H1 (cell line): ENCODE measurements at regions not wholly inside any gene's neighbourhood (a gene's known extent, or its start where the extent isn't known, plus 50 kb on each side); places are given as distances from the start of the nearest gene placed in this dataset.

Source experiments
- CTCF ChIA-PET: fragments of 300-600 bp; sonication (Branson Sonifier 250); formaldehyde crosslinking; loops from one replicate; lab custom pipeline; 2021; ENCODE audit not compliant: partially characterized antibody; lab: Charles Lee
- POLR2A ChIA-PET: fragments of 300-600 bp; sonication (Branson Sonifier 250); formaldehyde crosslinking; loops from one replicate; lab custom pipeline; 2021; ENCODE audit warnings: inconsistent platforms; ENCODE audit not compliant: partially characterized antibody; lab: Charles Lee
- DNase-seq, 2 experiments: peaks; one replicate each; pipeline versions ENCODE4 v3.0.0 to v3.0.0-alpha.2; 2010 to 2022; ENCODE audit warnings: low spot score in 2 of 2, low read depth in 1 of 2, mixed read lengths in 1 of 2
- FAIRE-seq: peaks from 2 replicates; lab custom pipeline; 2011; peaks lifted over from hg19 to GRCh38; lab: Jason Lieb, UNC
- H2AFZ ChIP-seq: 2 replicates; pipeline ENCODE4 v1.8.1; 2012; ENCODE audit warnings: low read length, inconsistent platforms
- H2AK5ac ChIP-seq: 2 replicates; pipeline ENCODE4 v1.6.1; 2013; ENCODE audit warnings: low read depth, low read length
- H2BK120ac ChIP-seq: replicated peaks from 2 replicates; pipeline ENCODE3; 2013; ENCODE audit warnings: low read depth, low read length, inconsistent platforms
- H2BK12ac ChIP-seq: 2 replicates; pipeline ENCODE4 v1.6.1; 2013; ENCODE audit warnings: low read depth, low read length
- H2BK15ac ChIP-seq: 2 replicates; pipeline ENCODE4 v1.6.1; 2013; ENCODE audit warnings: low read length
- H2BK20ac ChIP-seq: 2 replicates; pipeline ENCODE4 v1.6.1; 2013; ENCODE audit warnings: low read length
- H2BK5ac ChIP-seq: 2 replicates; pipeline ENCODE4 v1.6.1; 2013; ENCODE audit warnings: low read depth, low read length
- H3K14ac ChIP-seq: 2 replicates; pipeline ENCODE4 v1.6.1; 2013; ENCODE audit warnings: inconsistent platforms; ENCODE audit not compliant: insufficient read length
- H3K18ac ChIP-seq: 2 replicates; pipeline ENCODE4 v1.6.1; 2013; ENCODE audit warnings: low read length; ENCODE audit errors: extremely low read depth
- H3K23ac ChIP-seq: 2 replicates; pipeline ENCODE4 v1.6.1; 2013; ENCODE audit warnings: inconsistent platforms; ENCODE audit not compliant: insufficient read length
- H3K23me2 ChIP-seq: 2 replicates; pipeline ENCODE4 v1.6.1; 2013; ENCODE audit warnings: low read depth, low read length
- H3K27ac ChIP-seq: 2 replicates; pipeline ENCODE4 v1.6.1; 2011; ENCODE audit warnings: low read depth, low read length, inconsistent platforms
- H3K27me3 ChIP-seq, 4 experiments: replicated peaks in 1 of 4; 1 replicate in 1 of 4; 2 replicates in 3 of 4; pipeline versions ENCODE4 v1.6.1 to v1.8.1; 2011 to 2013; ENCODE audit warnings: low read length in 3 of 4, mild to moderate bottlenecking in 3 of 4, inconsistent platforms in 2 of 4, mixed read lengths in 2 of 4, moderate library complexity in 1 of 4; ENCODE audit not compliant: control insufficient read depth in 3 of 4, insufficient read depth in 3 of 4; ENCODE audit errors: extremely low read depth in 1 of 4
- H3K36me3 ChIP-seq, 4 experiments: 2 replicates each; pipeline versions ENCODE4 v1.6.1 to v1.8.1; 2011 to 2013; ENCODE audit warnings: mild to moderate bottlenecking in 4 of 4, low read length in 3 of 4, moderate library complexity in 2 of 4, control low read depth in 1 of 4, inconsistent platforms in 1 of 4; ENCODE audit not compliant: insufficient read depth in 4 of 4, control insufficient read depth in 2 of 4
- H3K4ac ChIP-seq: replicated peaks from 2 replicates; pipeline ENCODE3; 2013; ENCODE audit warnings: low read length, low read depth, mixed read lengths, inconsistent platforms; ENCODE audit not compliant: insufficient read length
- H3K4me1 ChIP-seq, 4 experiments: replicated peaks in 1 of 4; 1 replicate in 1 of 4; 2 replicates in 3 of 4; pipeline versions ENCODE4 v1.6.1 to v1.8.1; 2011 to 2013; ENCODE audit warnings: low read length in 3 of 4, inconsistent platforms in 2 of 4, mixed read lengths in 1 of 4; ENCODE audit not compliant: insufficient read depth in 4 of 4, control insufficient read depth in 3 of 4
- H3K4me2 ChIP-seq, 2 experiments: 2 replicates each; pipeline versions ENCODE4 v1.6.1 to v1.8.1; 2011 to 2013; ENCODE audit warnings: low read depth in 2 of 2, low read length in 2 of 2, control low read depth in 1 of 2, inconsistent platforms in 1 of 2, mild to moderate bottlenecking in 1 of 2; ENCODE audit not compliant: insufficient read depth in 1 of 2
- H3K4me3 ChIP-seq, 4 experiments: fragments of 200-600, 300-600 bp in 1 of 4; sonication (generic), shearing (Covaris generic), sonication (Bioruptor Twin) in 1 of 4; 2 replicates each; pipeline versions ENCODE4 v1.5.1 to v1.8.1; 2011 to 2016; ENCODE audit warnings: low read length in 4 of 4, low read depth in 3 of 4, control low read depth in 2 of 4, inconsistent platforms in 2 of 4, mild to moderate bottlenecking in 2 of 4, mixed read lengths in 1 of 4, moderate library complexity in 1 of 4; ENCODE audit not compliant: insufficient read depth in 2 of 4; ENCODE audit errors: extremely low read depth in 1 of 4
- H3K56ac ChIP-seq: replicated peaks from 2 replicates; pipeline ENCODE3; 2013; ENCODE audit warnings: low read depth, mild to moderate bottlenecking, mixed read lengths, low read length, inconsistent platforms; ENCODE audit not compliant: insufficient read length
- H3K79me1 ChIP-seq: 2 replicates; pipeline ENCODE4 v1.6.1; 2013; ENCODE audit warnings: low read depth, low read length, control low read depth
- H3K79me2 ChIP-seq, 2 experiments: 2 replicates each; pipeline versions ENCODE4 v1.6.1 to v1.8.1; 2012 to 2013; ENCODE audit warnings: low read length in 2 of 2, mild to moderate bottlenecking in 2 of 2, inconsistent platforms in 1 of 2; ENCODE audit not compliant: insufficient read depth in 2 of 2, control insufficient read depth in 1 of 2
- H3K9ac ChIP-seq, 4 experiments: replicated peaks in 1 of 4; 1 replicate in 1 of 4; 2 replicates in 3 of 4; pipeline versions ENCODE4 v1.6.1 to v1.8.1; 2011 to 2013; ENCODE audit warnings: low read depth in 3 of 4, low read length in 3 of 4, control low read depth in 2 of 4, mild to moderate bottlenecking in 2 of 4, moderate library complexity in 2 of 4, inconsistent platforms in 1 of 4; ENCODE audit errors: extremely low read depth in 1 of 4
- H3K9me3 ChIP-seq, 2 experiments: 2 replicates each; pipeline versions ENCODE4 v1.6.1 to v1.8.1; 2012 to 2013; ENCODE audit warnings: mild to moderate bottlenecking in 2 of 2, moderate library complexity in 2 of 2, control low read depth in 1 of 2, inconsistent platforms in 1 of 2, low read depth in 1 of 2, low read length in 1 of 2, mixed read lengths in 1 of 2; ENCODE audit not compliant: insufficient read depth in 2 of 2
- H4K20me1 ChIP-seq, 2 experiments: replicated peaks in 1 of 2; 2 replicates each; pipeline versions ENCODE3 to v1.8.1; 2011 to 2013; ENCODE audit warnings: inconsistent platforms in 2 of 2, low read length in 2 of 2, mild to moderate bottlenecking in 1 of 2; ENCODE audit not compliant: insufficient read depth in 2 of 2, control insufficient read depth in 1 of 2
- H4K5ac ChIP-seq: 2 replicates; pipeline ENCODE4 v1.6.1; 2013; ENCODE audit warnings: low read length, low read depth, mixed read lengths, inconsistent platforms; ENCODE audit not compliant: insufficient read length
- H4K8ac ChIP-seq: 2 replicates; pipeline ENCODE4 v1.8.0; 2013; ENCODE audit warnings: mild to moderate bottlenecking, moderate library complexity, low read length, inconsistent platforms; ENCODE audit not compliant: insufficient read depth; ENCODE audit errors: extremely low read depth
- H4K91ac ChIP-seq: replicated peaks from 2 replicates; pipeline ENCODE3; 2013; ENCODE audit warnings: low read length, mixed read lengths, inconsistent platforms; ENCODE audit not compliant: insufficient read length
- CHD2 ChIP-seq: IDR thresholded peaks from 2 replicates; pipeline ENCODE4 v1.6.1; 2012; ENCODE audit warnings: low read length, improper control_type of control experiment
- CTBP2 ChIP-seq: IDR thresholded peaks from 2 replicates; pipeline ENCODE4 v1.7.0; 2011; ENCODE audit warnings: borderline replicate concordance, mild to moderate bottlenecking, moderate library complexity, mixed read lengths, low read length; ENCODE audit not compliant: insufficient read depth, insufficient read length
- CTCF ChIP-seq, 3 experiments: IDR thresholded peaks; 1 replicate in 2 of 3; 2 replicates in 1 of 3; pipeline versions ENCODE4 v1.5.1 to v1.6.1; 2011; ENCODE audit warnings: low read length in 3 of 3, mild to moderate bottlenecking in 3 of 3, inconsistent platforms in 2 of 3, low read depth in 1 of 3, moderate library complexity in 1 of 3; ENCODE audit not compliant: insufficient read depth in 1 of 3; ENCODE audit errors: control extremely low read depth in 1 of 3
- MAFK ChIP-seq: IDR thresholded peaks from 2 replicates; pipeline ENCODE4 v1.6.1; 2012; ENCODE audit warnings: low read depth, mild to moderate bottlenecking, improper control_type of control experiment, low read length
- PHF8 ChIP-seq: fragments of 200-600 bp; sonication (generic); conservative IDR thresholded peaks from 2 replicates; pipeline ENCODE4 v1.7.1; 2012; ENCODE audit warnings: low read depth, mild to moderate bottlenecking, inconsistent platforms, low read length, moderate library complexity
- POLR2AphosphoS5 ChIP-seq: IDR thresholded peaks from 2 replicates; pipeline ENCODE4 v1.6.1; 2011; ENCODE audit warnings: low read depth, low read length
- SP4 ChIP-seq: IDR thresholded peaks from 2 replicates; pipeline ENCODE4 v1.6.1; 2012; ENCODE audit warnings: low read length, inconsistent platforms
- YY1 ChIP-seq: IDR thresholded peaks from 2 replicates; pipeline ENCODE4 v1.6.1; 2011; ENCODE audit warnings: low read depth, mild to moderate bottlenecking, low read length
- WGBS, 2 experiments: shearing (Covaris generic) in 1 of 2; methylation state at CpG; one replicate each; pipeline versions ENCODE4 v1.1.6 to v1.1.7; 2013 to 2015; ENCODE audit warnings: low lambda C conversion rate in 2 of 2, mixed read lengths in 2 of 2, inconsistent platforms in 1 of 2, low coverage in 1 of 2, missing lambda C conversion rate in 1 of 2; ENCODE audit not compliant: insufficient replicate concordance in 2 of 2, insufficient coverage in 1 of 2, insufficient read length in 1 of 2; ENCODE audit errors: extremely low coverage in 1 of 2, missing lambda C conversion rate in 1 of 2; 5-methylcytosine and 5-hydroxymethylcytosine counted together

- H3K4me1 ChIP-seq: no peaks in the 10 kb centered on the region
- no peak overlapping the region for H3K27ac ChIP-seq
- ChIA-PET CTCF (interaction anchor here (0.7 to 1.6 kb wide), 3 partner anchors 8 to 14 kb away, joined by 3 to 5 read pairs (median 5); no protein-coding TSS in a partner anchor), POLR2A (no interaction called here)
- no peaks in the 10 kb centered on the region for H3K27me3 ChIP-seq
- no peak overlapping the region for H2AK5ac ChIP-seq
- no peak overlapping the region for H2BK12ac ChIP-seq
- H3K4me2 ChIP-seq: no peak overlapping the region
- no peaks in the 10 kb centered on the region for H3K9me3 ChIP-seq
- H3K14ac ChIP-seq: no peak overlapping the region
- no peaks in the 10 kb centered on the region for H3K79me2 ChIP-seq
- H2AFZ ChIP-seq: no peak overlapping the region
- no peaks in the 10 kb centered on the region for H3K36me3 ChIP-seq
- no peak for TF ChIP-seq PHF8
- no peak for TF ChIP-seq CHD2
- no peak for TF ChIP-seq CTBP2
- TF ChIP-seq SP4: no peak
- TF ChIP-seq YY1: no peak
- TF ChIP-seq CTCF (IDR thresholded peaks at IDR 0.05; ENCODE audit: control extremely low read depth in 1 of 3, insufficient read depth in 1 of 3, low read depth in 1 of 3, low read length in 3 of 3): no peak
- TF ChIP-seq MAFK: no peak
- TF ChIP-seq POLR2AphosphoS5: no peak
- H4K91ac ChIP-seq: no peak overlapping the region
- no peak overlapping the region for H3K23ac ChIP-seq
- no peak overlapping the region for H3K4me3 ChIP-seq
- no peak overlapping the region for H4K5ac ChIP-seq
- no peak for FAIRE-seq
- WGBS, 2 experiments: 78% methylated on average over 3 of the region's 3 CpGs; no CpG with 5 or more reads in 1 of the 2 experiments
- no peak overlapping the region for H3K56ac ChIP-seq
- H3K23me2 ChIP-seq: no peaks in the 10 kb centered on the region
- H2BK15ac ChIP-seq: no peak overlapping the region
- H3K18ac ChIP-seq: no peak overlapping the region; the same call in 1 of the 2 replicates
- H3K4ac ChIP-seq: no peak overlapping the region
- no peak overlapping the region for H2BK20ac ChIP-seq
- no peaks in the 10 kb centered on the region for H4K20me1 ChIP-seq
- H2BK5ac ChIP-seq: no peak overlapping the region
- H3K9ac ChIP-seq: no peak overlapping the region
- no peak overlapping the region for H4K8ac ChIP-seq
- no peaks in the 10 kb centered on the region for H3K79me1 ChIP-seq
- DNase-seq: no peak
- H2BK120ac ChIP-seq: no peak overlapping the region
Observed at GRCh38 chr1:69410457-69410850, 157.3 kb upstream of the LRRC7 start.
